Fibroblast of lung (primary cell): ENCODE measurements at regions not wholly inside any gene's neighbourhood (a gene's known extent, or its start where the extent isn't known, plus 50 kb on each side); places are given as distances from the start of the nearest gene placed in this dataset.

Source experiments
- EZH2 ChIP-seq: IDR thresholded peaks from 2 replicates; pipeline ENCODE4 v1.5.1; 2012; ENCODE audit warnings: low read length, control low read depth, mild to moderate bottlenecking; ENCODE audit errors: missing control alignments
- TF ChIP-seq, protein P1 (sequence below), 2 donors: IDR thresholded peaks in 1 of 2; conservative IDR thresholded peaks in 1 of 2; 1 replicate in 1 of 2; 2 replicates in 1 of 2; pipeline ENCODE4 v1.5.1; 2011 to 2012; ENCODE audit warnings: low read length in 2 of 2, control low read depth in 1 of 2, inconsistent platforms in 1 of 2, low read depth in 1 of 2, mild to moderate bottlenecking in 1 of 2

DNA sequence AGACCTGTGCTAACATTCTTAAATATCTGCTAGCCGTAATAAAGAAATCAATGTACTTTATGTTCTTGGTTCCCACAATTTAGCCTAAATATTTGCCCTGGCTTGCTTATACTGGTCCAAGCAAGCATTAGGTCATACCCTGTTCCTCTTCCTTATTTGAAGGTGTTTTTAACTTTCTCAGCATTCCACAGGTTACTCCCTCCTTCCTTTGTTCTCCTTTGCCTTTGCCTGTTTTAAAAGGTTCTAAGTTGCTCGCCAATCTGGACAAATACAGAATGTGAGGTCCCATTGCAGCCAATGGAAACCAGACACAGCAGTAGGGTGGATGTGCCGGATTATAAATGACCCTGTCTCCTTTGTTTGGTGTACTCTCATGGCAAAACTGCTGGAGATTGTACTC, 436.8 kb upstream of the PCDH7 start:
- TF ChIP-seq, protein P1, sequence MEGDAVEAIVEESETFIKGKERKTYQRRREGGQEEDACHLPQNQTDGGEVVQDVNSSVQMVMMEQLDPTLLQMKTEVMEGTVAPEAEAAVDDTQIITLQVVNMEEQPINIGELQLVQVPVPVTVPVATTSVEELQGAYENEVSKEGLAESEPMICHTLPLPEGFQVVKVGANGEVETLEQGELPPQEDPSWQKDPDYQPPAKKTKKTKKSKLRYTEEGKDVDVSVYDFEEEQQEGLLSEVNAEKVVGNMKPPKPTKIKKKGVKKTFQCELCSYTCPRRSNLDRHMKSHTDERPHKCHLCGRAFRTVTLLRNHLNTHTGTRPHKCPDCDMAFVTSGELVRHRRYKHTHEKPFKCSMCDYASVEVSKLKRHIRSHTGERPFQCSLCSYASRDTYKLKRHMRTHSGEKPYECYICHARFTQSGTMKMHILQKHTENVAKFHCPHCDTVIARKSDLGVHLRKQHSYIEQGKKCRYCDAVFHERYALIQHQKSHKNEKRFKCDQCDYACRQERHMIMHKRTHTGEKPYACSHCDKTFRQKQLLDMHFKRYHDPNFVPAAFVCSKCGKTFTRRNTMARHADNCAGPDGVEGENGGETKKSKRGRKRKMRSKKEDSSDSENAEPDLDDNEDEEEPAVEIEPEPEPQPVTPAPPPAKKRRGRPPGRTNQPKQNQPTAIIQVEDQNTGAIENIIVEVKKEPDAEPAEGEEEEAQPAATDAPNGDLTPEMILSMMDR (conservative IDR thresholded peaks at IDR 0.05 in 1 of 2, IDR thresholded peaks at IDR 0.05 in 1 of 2; ENCODE audit: low read depth in 1 of 2, low read length in 2 of 2), result no peak
- TF ChIP-seq EZH2, result no peak
